ENCODE measurements at regions not wholly inside any gene's neighbourhood (a gene's known extent, or its start where the extent isn't known, plus 50 kb on each side); places are given as distances from the start of the nearest gene placed in this dataset.

- Histone ChIP-seq H2AFZ (ENCODE audit: low read length) (no peak overlapping the region), H3F3A (ENCODE audit: low read depth) (no peaks in the 10 kb centered on the region), H3K4me1 (ENCODE audit: insufficient read depth, low read length, poor library complexity, severe bottlenecking) (no peaks in the 10 kb centered on the region), H3K9me2 (replicated peaks; ENCODE audit: low read depth, low read length) (no peaks in the 10 kb centered on the region), H3K9ac (ENCODE audit: low read depth, low read length, poor library complexity, severe bottlenecking) (no peak overlapping the region), H3K4me2 (ENCODE audit: low read depth, low read length, poor library complexity, severe bottlenecking) (no peak overlapping the region), H3K36me3 (ENCODE audit: insufficient read depth, low read length) (no peaks in the 10 kb centered on the region), H3K9me3 (ENCODE audit: insufficient read depth, low read depth, low read length) (peaks cover 4% of the 10 kb centered on the region; the same call in 1 of the 2 replicates), H3K79me2 (ENCODE audit: insufficient read depth, low read length) (no peaks in the 10 kb centered on the region), H3K27me3 (ENCODE audit: insufficient read depth, low read length, poor library complexity, severe bottlenecking) (no peaks in the 10 kb centered on the region), H4K20me1 (ENCODE audit: insufficient read depth, low read length, poor library complexity, severe bottlenecking) (no peaks in the 10 kb centered on the region), H3K4me3 (ENCODE audit: low read length, poor library complexity, severe bottlenecking) (no peak overlapping the region)
- no peak for TF ChIP-seq CTCF (conservative IDR thresholded peaks at IDR 0.05; ENCODE audit: low read length)
- no peak for TF ChIP-seq EZH2phosphoT487 (IDR thresholded peaks at IDR 0.05; ENCODE audit: borderline replicate concordance)
These were observed 446.8 kb downstream of the CHL1 start for GRCh38 chr3:643376-643775.

- Histone ChIP-seq H3F3A (ENCODE audit: low read depth) (no peaks in the 10 kb centered on the region), H3K9me2 (replicated peaks; ENCODE audit: low read depth, low read length) (no peaks in the 10 kb centered on the region), H3K9me3 (ENCODE audit: insufficient read depth, low read depth, low read length) (0 out of 2 replicates have a peak, but pooled peaks cover 7% of the 10 kb centered on the region), H3K4me2 (ENCODE audit: low read depth, low read length, poor library complexity, severe bottlenecking) (no peak overlapping the region), H3K4me1 (ENCODE audit: insufficient read depth, low read length, poor library complexity, severe bottlenecking) (no peaks in the 10 kb centered on the region), H3K9ac (ENCODE audit: low read depth, low read length, poor library complexity, severe bottlenecking) (no peak overlapping the region), H3K79me2 (ENCODE audit: insufficient read depth, low read length) (no peaks in the 10 kb centered on the region), H2AFZ (ENCODE audit: low read length) (no peak overlapping the region), H3K27me3 (ENCODE audit: insufficient read depth, low read length, poor library complexity, severe bottlenecking) (no peaks in the 10 kb centered on the region), H3K4me3 (ENCODE audit: low read length, poor library complexity, severe bottlenecking) (no peak overlapping the region), H3K36me3 (ENCODE audit: insufficient read depth, low read length) (no peaks in the 10 kb centered on the region), H4K20me1 (ENCODE audit: insufficient read depth, low read length, poor library complexity, severe bottlenecking) (no peaks in the 10 kb centered on the region)
- TF ChIP-seq EZH2phosphoT487 (IDR thresholded peaks at IDR 0.05; ENCODE audit: borderline replicate concordance), result no peak
- TF ChIP-seq CTCF (conservative IDR thresholded peaks at IDR 0.05; ENCODE audit: low read length), result no peak
These were observed 437.0 kb upstream of the CNTN6 start for GRCh38 chr3:655824-656223.

GRCh38 chr3:661356-661755, 431.5 kb upstream of the CNTN6 start:
- Histone ChIP-seq H3K36me3 (ENCODE audit: insufficient read depth, low read length) (no peaks in the 10 kb centered on the region), H3K4me3 (ENCODE audit: low read length, poor library complexity, severe bottlenecking) (no peak overlapping the region), H4K20me1 (ENCODE audit: insufficient read depth, low read length, poor library complexity, severe bottlenecking) (no peaks in the 10 kb centered on the region), H3K4me2 (ENCODE audit: low read depth, low read length, poor library complexity, severe bottlenecking) (no peak overlapping the region), H3K9me3 (ENCODE audit: insufficient read depth, low read depth, low read length) (peaks cover 4% of the 10 kb centered on the region; the same call in 1 of the 2 replicates), H3K4me1 (ENCODE audit: insufficient read depth, low read length, poor library complexity, severe bottlenecking) (no peaks in the 10 kb centered on the region), H3K27me3 (ENCODE audit: insufficient read depth, low read length, poor library complexity, severe bottlenecking) (no peaks in the 10 kb centered on the region), H3K9ac (ENCODE audit: low read depth, low read length, poor library complexity, severe bottlenecking) (no peak overlapping the region), H3F3A (ENCODE audit: low read depth) (no peaks in the 10 kb centered on the region), H3K9me2 (replicated peaks; ENCODE audit: low read depth, low read length) (no peaks in the 10 kb centered on the region), H2AFZ (ENCODE audit: low read length) (no peak overlapping the region), H3K79me2 (ENCODE audit: insufficient read depth, low read length) (no peaks in the 10 kb centered on the region)
- TF ChIP-seq CTCF (conservative IDR thresholded peaks at IDR 0.05; ENCODE audit: low read length) (no peak), EZH2phosphoT487 (IDR thresholded peaks at IDR 0.05; ENCODE audit: borderline replicate concordance) (no peak)

Data from Loucy (cell line).